GM12874 (cell line): ENCODE measurements at regions not wholly inside any gene's neighbourhood (a gene's known extent, or its start where the extent isn't known, plus 50 kb on each side); places are given as distances from the start of the nearest gene placed in this dataset.

Experiments used
- TF ChIP-seq, protein P1 (sequence below): IDR thresholded peaks from 2 replicates; pipeline ENCODE4 v1.5.1; 2011; ENCODE audit warnings: low read depth, mild to moderate bottlenecking, control low read depth, low read length, moderate library complexity; ENCODE audit not compliant: insufficient read depth

- TF ChIP-seq, protein P1, sequence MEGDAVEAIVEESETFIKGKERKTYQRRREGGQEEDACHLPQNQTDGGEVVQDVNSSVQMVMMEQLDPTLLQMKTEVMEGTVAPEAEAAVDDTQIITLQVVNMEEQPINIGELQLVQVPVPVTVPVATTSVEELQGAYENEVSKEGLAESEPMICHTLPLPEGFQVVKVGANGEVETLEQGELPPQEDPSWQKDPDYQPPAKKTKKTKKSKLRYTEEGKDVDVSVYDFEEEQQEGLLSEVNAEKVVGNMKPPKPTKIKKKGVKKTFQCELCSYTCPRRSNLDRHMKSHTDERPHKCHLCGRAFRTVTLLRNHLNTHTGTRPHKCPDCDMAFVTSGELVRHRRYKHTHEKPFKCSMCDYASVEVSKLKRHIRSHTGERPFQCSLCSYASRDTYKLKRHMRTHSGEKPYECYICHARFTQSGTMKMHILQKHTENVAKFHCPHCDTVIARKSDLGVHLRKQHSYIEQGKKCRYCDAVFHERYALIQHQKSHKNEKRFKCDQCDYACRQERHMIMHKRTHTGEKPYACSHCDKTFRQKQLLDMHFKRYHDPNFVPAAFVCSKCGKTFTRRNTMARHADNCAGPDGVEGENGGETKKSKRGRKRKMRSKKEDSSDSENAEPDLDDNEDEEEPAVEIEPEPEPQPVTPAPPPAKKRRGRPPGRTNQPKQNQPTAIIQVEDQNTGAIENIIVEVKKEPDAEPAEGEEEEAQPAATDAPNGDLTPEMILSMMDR: no peak
Observed at GRCh38 chr4:64581422-64581821, 172.2 kb upstream of the TECRL start.

DNA sequence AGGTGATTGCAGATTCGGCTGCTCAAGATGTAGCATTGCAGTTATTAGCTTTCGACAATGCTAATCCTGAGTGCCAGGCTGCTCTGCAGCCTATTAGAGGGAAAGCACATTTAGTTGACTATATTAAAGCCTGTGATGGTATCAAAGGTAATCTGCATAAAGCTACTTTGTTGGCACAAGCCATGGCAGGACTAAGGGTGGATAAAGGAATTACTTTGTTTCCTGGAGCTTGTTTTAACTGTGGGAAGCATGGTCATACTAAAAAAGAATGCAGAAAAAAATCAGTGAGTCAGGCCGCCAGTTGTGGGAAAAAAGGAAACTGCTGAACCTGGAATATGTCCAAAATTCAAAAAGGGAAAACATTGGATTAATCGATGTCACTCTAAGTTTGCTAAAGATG, 154.9 kb upstream of the TECRL start:
- TF ChIP-seq, protein P1: no peak

DNA sequence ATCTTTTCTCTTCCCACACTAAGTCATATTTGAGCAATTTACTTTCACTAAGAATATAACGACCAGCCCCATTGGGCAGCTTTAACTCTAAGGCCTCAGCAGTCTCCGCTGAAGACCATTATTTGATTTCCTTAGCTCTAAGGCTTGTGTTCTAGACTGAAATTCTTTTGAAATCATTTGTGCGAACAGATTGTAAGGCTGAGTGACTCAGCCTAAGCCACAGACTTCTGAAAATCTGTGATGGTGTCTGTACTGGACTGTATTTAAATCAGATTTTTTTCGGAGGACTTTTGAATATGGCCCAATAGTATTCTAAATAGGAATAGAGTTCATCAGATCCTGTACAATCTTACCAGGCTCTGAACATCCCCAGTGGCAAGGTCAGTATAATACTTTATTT, 150.3 kb upstream of the TECRL start:
- TF ChIP-seq, protein P1: no peak

DNA sequence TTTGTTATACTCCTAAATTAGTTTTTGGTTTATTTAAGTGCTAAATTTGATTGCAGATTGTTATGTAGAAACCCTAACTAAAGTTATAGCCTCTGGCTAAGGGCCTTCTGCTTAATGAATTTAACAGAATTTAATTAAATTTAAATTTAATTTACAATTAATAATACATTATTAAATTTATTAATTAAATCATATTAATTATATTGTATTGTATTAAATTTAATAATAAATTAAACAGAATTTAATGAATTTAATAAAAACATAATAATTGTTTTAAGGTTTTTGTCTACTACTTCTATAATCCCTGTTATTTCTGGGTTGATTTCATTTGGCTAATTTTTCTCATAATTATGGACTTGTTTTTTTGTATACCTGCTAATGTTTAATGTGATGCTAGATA, 141.9 kb upstream of the TECRL start:
- TF ChIP-seq, protein P1: no peak

GRCh38 chr4:64545593-64545992, 136.3 kb upstream of the TECRL start:
- TF ChIP-seq, protein P1: no peak

DNA sequence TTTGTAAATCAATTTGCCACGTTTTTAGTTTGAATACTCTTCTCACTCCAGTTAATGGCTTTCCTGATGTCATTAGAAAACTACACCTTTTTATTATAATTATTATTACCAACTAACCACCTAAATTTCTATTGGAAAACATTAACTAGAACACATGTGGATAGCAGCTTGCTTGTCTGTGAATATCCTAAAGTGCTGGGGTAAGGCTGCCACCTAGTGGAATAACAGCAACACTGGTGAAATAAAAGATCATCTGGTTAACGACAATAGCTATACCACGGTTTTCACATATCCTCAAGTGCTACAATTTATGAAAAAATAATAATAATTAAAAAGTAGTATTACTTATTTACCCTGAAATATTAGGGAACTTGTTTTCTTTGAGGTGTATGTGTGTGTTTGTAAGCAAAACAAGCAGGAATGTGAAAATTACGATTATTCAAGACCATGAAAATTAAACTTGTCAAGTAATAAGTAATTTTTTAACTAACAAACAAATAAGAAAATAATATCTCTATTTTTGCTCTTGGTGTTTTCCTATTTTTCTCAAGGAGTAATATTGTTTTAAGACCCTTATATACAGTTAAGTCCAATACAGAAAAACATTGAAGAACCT, 130.1 kb upstream of the TECRL start:
- TF ChIP-seq, protein P1: peak; percentile 56; the same call in 1 of the 2 replicates

DNA sequence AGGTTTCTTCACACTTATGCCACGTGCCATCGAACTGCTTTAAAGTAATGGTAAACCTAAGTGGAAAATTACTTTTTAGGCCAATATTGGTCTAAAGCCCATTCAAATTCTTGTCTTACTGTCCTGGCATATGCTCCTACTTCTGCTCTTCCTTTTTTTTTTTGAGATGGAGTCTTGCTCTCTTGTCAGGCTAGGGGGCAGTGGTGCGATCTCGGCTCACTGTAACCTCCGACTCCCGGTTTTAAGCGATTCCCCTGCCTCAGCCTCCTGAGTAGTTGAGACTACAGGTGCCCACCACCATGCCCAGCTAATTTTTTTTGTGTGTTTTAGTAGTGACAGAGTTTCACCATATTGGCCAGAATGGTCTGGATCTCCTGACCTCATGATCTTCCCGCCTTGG, 129.0 kb upstream of the TECRL start:
- TF ChIP-seq, protein P1: no peak
